ENCODE measurements at regions not wholly inside any gene's neighbourhood (a gene's known extent, or its start where the extent isn't known, plus 50 kb on each side); places are given as distances from the start of the nearest gene placed in this dataset.

GRCh38 chr9:79049371-79049770 lies 522.4 kb upstream of the TLE4 start:
- H3K36me3 ChIP-seq = no peaks in the 10 kb centered on the region
- TF ChIP-seq CTCF (IDR thresholded peaks at IDR 0.05) = no peak
- TF ChIP-seq POLR2A (IDR thresholded peaks at IDR 0.05) = no peak

GRCh38 chr9:79053598-79053997 lies 518.2 kb upstream of the TLE4 start:
- no peaks in the 10 kb centered on the region for H3K4me1 ChIP-seq
- TF ChIP-seq POLR2A (IDR thresholded peaks at IDR 0.05) (no peak), CTCF (IDR thresholded peaks at IDR 0.05) (no peak)
- no peaks in the 10 kb centered on the region for H3K27me3 ChIP-seq
- intact Hi-C loops (cut with DNase I; ENCODE audit: low total_unique reads) = no loop called here
- no peaks in the 10 kb centered on the region for H3K9me3 ChIP-seq
- H3K27ac ChIP-seq = no peak overlapping the region
- DNase-seq = no peak
- H3K36me3 ChIP-seq = no peaks in the 10 kb centered on the region
- H3K4me3 ChIP-seq = no peak overlapping the region

More at GRCh38 chr9:79049371-79049770, 522.4 kb upstream of the TLE4 start:
- intact Hi-C loops (cut with DNase I; ENCODE audit: low total_unique reads) = no loop called here
- no peak for DNase-seq
- Histone ChIP-seq H3K9me3 (no peaks in the 10 kb centered on the region), H3K27ac (no peak overlapping the region), H3K4me1 (no peaks in the 10 kb centered on the region), H3K4me3 (no peak overlapping the region), H3K27me3 (no peaks in the 10 kb centered on the region)

- no peaks in the 10 kb centered on the region for H3K36me3 ChIP-seq
- intact Hi-C loops (cut with DNase I; ENCODE audit: low total_unique reads) = no loop called here
- no peak overlapping the region for H3K4me3 ChIP-seq
- H3K4me1 ChIP-seq = no peaks in the 10 kb centered on the region
- no peaks in the 10 kb centered on the region for H3K27me3 ChIP-seq
- no peak for DNase-seq
- no peak for TF ChIP-seq POLR2A (IDR thresholded peaks at IDR 0.05)
- no peak for TF ChIP-seq CTCF (IDR thresholded peaks at IDR 0.05)
- H3K27ac ChIP-seq = no peak overlapping the region
- H3K9me3 ChIP-seq = no peaks in the 10 kb centered on the region
Measured at GRCh38 chr9:79054500-79054899, 517.3 kb upstream of the TLE4 start.

GRCh38 chr9:79056041-79056440 lies 515.7 kb upstream of the TLE4 start:
- TF ChIP-seq CTCF (IDR thresholded peaks at IDR 0.05) = no peak
- no peak for TF ChIP-seq POLR2A (IDR thresholded peaks at IDR 0.05)
- intact Hi-C loops (cut with DNase I; ENCODE audit: low total_unique reads) = no loop called here
- Histone ChIP-seq H3K4me3 (no peak overlapping the region), H3K36me3 (no peaks in the 10 kb centered on the region), H3K9me3 (no peaks in the 10 kb centered on the region), H3K27me3 (no peaks in the 10 kb centered on the region), H3K27ac (no peak overlapping the region), H3K4me1 (no peaks in the 10 kb centered on the region)
- DNase-seq = no peak

- Histone ChIP-seq H3K4me1 (no peaks in the 10 kb centered on the region), H3K27ac (no peak overlapping the region), H3K27me3 (no peaks in the 10 kb centered on the region), H3K36me3 (no peaks in the 10 kb centered on the region), H3K4me3 (no peak overlapping the region), H3K9me3 (no peaks in the 10 kb centered on the region)
- DNase-seq = no peak
- intact Hi-C loops (cut with DNase I; ENCODE audit: low total_unique reads) = no loop called here
- TF ChIP-seq POLR2A (IDR thresholded peaks at IDR 0.05) (no peak), CTCF (IDR thresholded peaks at IDR 0.05) (no peak)
Measured at GRCh38 chr9:79057576-79057975, 514.2 kb upstream of the TLE4 start.

All from uterus (tissue), 3 donors.